IPS DF 6.9 (cell line): ENCODE measurements at regions not wholly inside any gene's neighbourhood (a gene's known extent, or its start where the extent isn't known, plus 50 kb on each side); places are given as distances from the start of the nearest gene placed in this dataset.

Experiments
- DNase-seq: peaks from one replicate; pipeline ENCODE4 v3.0.0-alpha.2; 2013; ENCODE audit warnings: low read depth, low spot score
- H3K27ac ChIP-seq: one replicate; pipeline ENCODE4 v1.5.1; 2013; ENCODE audit warnings: low read length, control low read depth
- H3K27me3 ChIP-seq: 2 replicates; pipeline ENCODE4 v1.6.1; 2013; ENCODE audit warnings: mild to moderate bottlenecking, low read length; ENCODE audit not compliant: control insufficient read depth, insufficient read depth
- H3K36me3 ChIP-seq: 2 replicates; pipeline ENCODE4 v1.6.1; 2013; ENCODE audit warnings: low read length; ENCODE audit not compliant: control insufficient read depth, insufficient read depth
- H3K4me1 ChIP-seq: 2 replicates; pipeline ENCODE4 v1.6.1; 2013; ENCODE audit warnings: low read length; ENCODE audit not compliant: control insufficient read depth, insufficient read depth
- H3K4me3 ChIP-seq: 2 replicates; pipeline ENCODE4 v1.5.1; 2013; ENCODE audit warnings: mild to moderate bottlenecking, low read length
- H3K9me3 ChIP-seq: 2 replicates; pipeline ENCODE4 v1.6.1; 2013; ENCODE audit warnings: low read length, inconsistent platforms; ENCODE audit not compliant: control insufficient read depth, insufficient read depth
- WGBS: extraction: QIAGEN DNeasy Blood & Tissue Kit; methylation state at CpG from one replicate; pipeline ENCODE4 v1.1.7; 2013; ENCODE audit warnings: mixed read lengths, missing lambda C conversion rate; ENCODE audit not compliant: insufficient read length, insufficient coverage; 5-methylcytosine and 5-hydroxymethylcytosine counted together

- no peak for DNase-seq
- H3K9me3 ChIP-seq: no peaks in the 10 kb centered on the region
- H3K27ac ChIP-seq: no peak overlapping the region
- H3K4me3 ChIP-seq: no peak overlapping the region
- no peaks in the 10 kb centered on the region for H3K4me1 ChIP-seq
- no CpG with 5 or more reads among the region's 6 CpGs for WGBS
- no peaks in the 10 kb centered on the region for H3K27me3 ChIP-seq
- no peaks in the 10 kb centered on the region for H3K36me3 ChIP-seq
Observed at GRCh38 chr16:55209626-55210025, 114.4 kb upstream of the IRX6 start.

GRCh38 chr16:55212791-55213190 is 111.2 kb upstream of the IRX6 start:
- no peaks in the 10 kb centered on the region for H3K36me3 ChIP-seq
- WGBS: no CpG with 5 or more reads among the region's 2 CpGs
- no peaks in the 10 kb centered on the region for H3K27me3 ChIP-seq
- H3K4me1 ChIP-seq: no peaks in the 10 kb centered on the region
- DNase-seq: no peak
- H3K4me3 ChIP-seq: no peak overlapping the region
- no peak overlapping the region for H3K27ac ChIP-seq
- H3K9me3 ChIP-seq: no peaks in the 10 kb centered on the region

- no CpG with 5 or more reads among the region's 2 CpGs for WGBS
Observed at GRCh38 chr16:55214412-55214811, 109.6 kb upstream of the IRX6 start.

GRCh38 chr16:55214974-55215494 is 109.0 kb upstream of the IRX6 start:
- H3K9me3 ChIP-seq: no peaks in the 10 kb centered on the region
- DNase-seq: no peak
- H3K36me3 ChIP-seq: no peaks in the 10 kb centered on the region
- no peak overlapping the region for H3K4me3 ChIP-seq
- no peak overlapping the region for H3K27ac ChIP-seq
- H3K4me1 ChIP-seq: no peaks in the 10 kb centered on the region
- no CpG with 5 or more reads among the region's 5 CpGs for WGBS
- no peaks in the 10 kb centered on the region for H3K27me3 ChIP-seq

More at GRCh38 chr16:55214412-55214811, 109.6 kb upstream of the IRX6 start:
- no peak for DNase-seq
- Histone ChIP-seq H3K36me3 (no peaks in the 10 kb centered on the region), H3K27ac (no peak overlapping the region), H3K4me1 (no peaks in the 10 kb centered on the region), H3K4me3 (no peak overlapping the region), H3K27me3 (no peaks in the 10 kb centered on the region), H3K9me3 (no peaks in the 10 kb centered on the region)

- Histone ChIP-seq H3K27ac (no peak overlapping the region), H3K36me3 (no peaks in the 10 kb centered on the region), H3K4me1 (no peaks in the 10 kb centered on the region), H3K4me3 (no peak overlapping the region), H3K9me3 (no peaks in the 10 kb centered on the region), H3K27me3 (no peaks in the 10 kb centered on the region)
- WGBS: no CpG with 5 or more reads among the region's 2 CpGs
- no peak for DNase-seq
Observed at GRCh38 chr16:55217392-55217791, 106.6 kb upstream of the IRX6 start.

GRCh38 chr16:55221836-55222235 is 102.2 kb upstream of the IRX6 start:
- no peak for DNase-seq
- Histone ChIP-seq H3K36me3 (no peaks in the 10 kb centered on the region), H3K27ac (no peak overlapping the region), H3K4me1 (no peaks in the 10 kb centered on the region), H3K4me3 (no peak overlapping the region), H3K27me3 (no peaks in the 10 kb centered on the region), H3K9me3 (no peaks in the 10 kb centered on the region)
- no CpG with 5 or more reads among the region's 3 CpGs for WGBS

- no peaks in the 10 kb centered on the region for H3K4me1 ChIP-seq
- DNase-seq: no peak
- no peaks in the 10 kb centered on the region for H3K9me3 ChIP-seq
- no CpG with 5 or more reads among the region's 7 CpGs for WGBS
- H3K36me3 ChIP-seq: no peaks in the 10 kb centered on the region
- no peak overlapping the region for H3K27ac ChIP-seq
- no peak overlapping the region for H3K4me3 ChIP-seq
- no peaks in the 10 kb centered on the region for H3K27me3 ChIP-seq
Observed at GRCh38 chr16:55222486-55222885, 101.5 kb upstream of the IRX6 start.

GRCh38 chr16:55225972-55226542 is 97.9 kb upstream of the IRX6 start:
- no CpG with 5 or more reads among the region's 5 CpGs for WGBS

GRCh38 chr16:55232822-55233221 is 91.2 kb upstream of the IRX6 start:
- Histone ChIP-seq H3K27me3 (no peaks in the 10 kb centered on the region), H3K9me3 (no peaks in the 10 kb centered on the region), H3K27ac (no peak overlapping the region), H3K36me3 (no peaks in the 10 kb centered on the region), H3K4me1 (no peaks in the 10 kb centered on the region), H3K4me3 (no peak overlapping the region)
- no peak for DNase-seq
- WGBS: no CpG with 5 or more reads among the region's 7 CpGs

More at GRCh38 chr16:55225972-55226542, 97.9 kb upstream of the IRX6 start:
- Histone ChIP-seq H3K27ac (no peak overlapping the region), H3K4me1 (no peaks in the 10 kb centered on the region), H3K27me3 (no peaks in the 10 kb centered on the region), H3K36me3 (no peaks in the 10 kb centered on the region), H3K9me3 (no peaks in the 10 kb centered on the region), H3K4me3 (no peak overlapping the region)
- no peak for DNase-seq

GRCh38 chr16:55233464-55233863 is 90.5 kb upstream of the IRX6 start:
- no CpG with 5 or more reads among the region's 1 CpG for WGBS
- no peaks in the 10 kb centered on the region for H3K36me3 ChIP-seq
- no peak for DNase-seq
- H3K27me3 ChIP-seq: no peaks in the 10 kb centered on the region
- no peaks in the 10 kb centered on the region for H3K4me1 ChIP-seq
- H3K4me3 ChIP-seq: no peak overlapping the region
- H3K27ac ChIP-seq: no peak overlapping the region
- H3K9me3 ChIP-seq: no peaks in the 10 kb centered on the region

- no peak overlapping the region for H3K27ac ChIP-seq
- no peak overlapping the region for H3K4me3 ChIP-seq
- H3K36me3 ChIP-seq: no peaks in the 10 kb centered on the region
- H3K9me3 ChIP-seq: no peaks in the 10 kb centered on the region
- DNase-seq: no peak
- peaks cover 2% of the 10 kb centered on the region; the same call in 1 of the 2 replicates for H3K4me1 ChIP-seq
- no peaks in the 10 kb centered on the region for H3K27me3 ChIP-seq
- no CpG with 5 or more reads among the region's 5 CpGs for WGBS
Observed at GRCh38 chr16:55236655-55237054, 87.3 kb upstream of the IRX6 start.
